Sigmoid colon (tissue), 4 donors: ENCODE measurements at regions not wholly inside any gene's neighbourhood (a gene's known extent, or its start where the extent isn't known, plus 50 kb on each side); places are given as distances from the start of the nearest gene placed in this dataset.

Experiments used
- EP300 ChIP-seq, 4 donors: sonication (generic); formaldehyde crosslinking; IDR thresholded peaks; one replicate each; pipeline ENCODE4 v1.6.1; 2017; ENCODE audit warnings: antibody characterized with exemption in 4 of 4
- POLR2A ChIP-seq, 2 donors: fragments of 450-650 bp; IDR thresholded peaks; one replicate each; pipeline ENCODE4 v1.6.1; 2016; ENCODE audit warnings: antibody characterized with exemption in 2 of 2, mild to moderate bottlenecking in 2 of 2, moderate library complexity in 2 of 2
- TF ChIP-seq, protein P1 (sequence below), 4 experiments: fragments of 450-650 bp in 3 of 4; fragments of 200-600 bp in 1 of 4; IDR thresholded peaks; one replicate each; pipeline ENCODE4 v1.5.1; 2016 to 2019; ENCODE audit warnings: antibody characterized with exemption in 4 of 4, mild to moderate bottlenecking in 3 of 4, moderate library complexity in 2 of 4

DNA sequence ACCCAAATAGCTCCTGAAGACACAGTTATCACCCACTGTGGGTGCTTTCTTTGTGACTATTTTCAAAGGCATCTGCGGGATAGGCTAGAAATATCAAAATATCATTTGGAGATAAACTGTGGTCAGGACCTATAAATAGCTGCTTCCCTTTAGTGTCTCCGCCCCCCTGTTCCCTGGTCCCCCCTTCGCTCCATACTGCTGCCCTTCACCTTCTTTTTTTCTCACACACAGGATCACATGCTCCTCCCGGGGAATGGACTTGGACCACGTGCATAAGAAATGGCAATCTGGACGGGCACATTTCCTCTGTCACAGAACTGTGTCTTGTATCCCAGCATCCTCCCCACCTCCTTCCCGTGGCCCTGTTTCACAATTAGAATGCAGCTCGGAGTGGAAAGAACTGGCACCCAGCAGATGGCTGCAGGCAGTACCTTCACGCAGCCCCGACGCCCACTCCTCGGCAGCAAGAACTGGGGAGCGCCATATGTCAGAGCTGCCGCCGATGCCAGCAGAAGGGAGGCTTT lies 68.8 kb upstream of the SSX2IP start:
- TF ChIP-seq, protein P1, sequence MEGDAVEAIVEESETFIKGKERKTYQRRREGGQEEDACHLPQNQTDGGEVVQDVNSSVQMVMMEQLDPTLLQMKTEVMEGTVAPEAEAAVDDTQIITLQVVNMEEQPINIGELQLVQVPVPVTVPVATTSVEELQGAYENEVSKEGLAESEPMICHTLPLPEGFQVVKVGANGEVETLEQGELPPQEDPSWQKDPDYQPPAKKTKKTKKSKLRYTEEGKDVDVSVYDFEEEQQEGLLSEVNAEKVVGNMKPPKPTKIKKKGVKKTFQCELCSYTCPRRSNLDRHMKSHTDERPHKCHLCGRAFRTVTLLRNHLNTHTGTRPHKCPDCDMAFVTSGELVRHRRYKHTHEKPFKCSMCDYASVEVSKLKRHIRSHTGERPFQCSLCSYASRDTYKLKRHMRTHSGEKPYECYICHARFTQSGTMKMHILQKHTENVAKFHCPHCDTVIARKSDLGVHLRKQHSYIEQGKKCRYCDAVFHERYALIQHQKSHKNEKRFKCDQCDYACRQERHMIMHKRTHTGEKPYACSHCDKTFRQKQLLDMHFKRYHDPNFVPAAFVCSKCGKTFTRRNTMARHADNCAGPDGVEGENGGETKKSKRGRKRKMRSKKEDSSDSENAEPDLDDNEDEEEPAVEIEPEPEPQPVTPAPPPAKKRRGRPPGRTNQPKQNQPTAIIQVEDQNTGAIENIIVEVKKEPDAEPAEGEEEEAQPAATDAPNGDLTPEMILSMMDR (IDR thresholded peaks at IDR 0.05), result no peak
- no peak for TF ChIP-seq POLR2A (IDR thresholded peaks at IDR 0.05)
- no peak for TF ChIP-seq EP300 (IDR thresholded peaks at IDR 0.05)
